AG04450 (cell line): ENCODE measurements at regions not wholly inside any gene's neighbourhood (a gene's known extent, or its start where the extent isn't known, plus 50 kb on each side); places are given as distances from the start of the nearest gene placed in this dataset.

ENCODE experiments used
- CTCF ChIA-PET: fragments of 300-600, 350-600 bp; formaldehyde crosslinking; extraction: SDS; loops from one replicate; lab custom pipeline; 2022; ENCODE audit warnings: antibody characterized with exemption, inconsistent platforms; lab: Charles Lee
- POLR2A ChIA-PET: fragments of 350-600 bp; formaldehyde crosslinking; extraction: SDS; loops from one replicate; lab custom pipeline; 2021; ENCODE audit warnings: antibody characterized with exemption, inconsistent platforms; lab: Yijun Ruan, JAX
- DNase-seq: peaks from one replicate; pipeline ENCODE4 v3.0.0-alpha.2; 2011; ENCODE audit warnings: low read depth, low spot score
- H3K27ac ChIP-seq: one replicate; pipeline ENCODE4 v1.5.1; 2012; ENCODE audit warnings: low read depth, low read length, control low read depth
- H3K27me3 ChIP-seq: one replicate; pipeline ENCODE4 v1.6.0; 2012; ENCODE audit warnings: low read length; ENCODE audit not compliant: control insufficient read depth, insufficient read depth
- H3K4me3 ChIP-seq: 2 replicates; pipeline ENCODE4 v1.5.1; 2011; ENCODE audit warnings: mild to moderate bottlenecking, low read depth, low read length, control low read depth
- H3K9me3 ChIP-seq: 2 replicates; pipeline ENCODE4 v1.5.1; 2012; ENCODE audit warnings: low read length; ENCODE audit not compliant: control insufficient read depth, insufficient read depth
- CTCF ChIP-seq: IDR thresholded peaks from 2 replicates; pipeline ENCODE4 v1.5.1; 2011; ENCODE audit warnings: low read depth, low read length, control low read depth, inconsistent platforms

- Histone ChIP-seq H3K9me3 (no peaks in the 10 kb centered on the region), H3K27me3 (no peaks in the 10 kb centered on the region), H3K27ac (no peak overlapping the region), H3K4me3 (no peak overlapping the region)
- DNase-seq: no peak
- CTCF ChIA-PET: no interaction called here
- no peak for TF ChIP-seq CTCF
- POLR2A ChIA-PET: no interaction called here
Measured at GRCh38 chr4:173475751-173476150, 54.3 kb downstream of the HAND2 start.

GRCh38 chr4:173469622-173470021, 60.4 kb downstream of the HAND2 start:
- H3K9me3 ChIP-seq: no peaks in the 10 kb centered on the region
- no peak overlapping the region for H3K27ac ChIP-seq
- no peaks in the 10 kb centered on the region for H3K27me3 ChIP-seq
- no peak for DNase-seq
- CTCF ChIA-PET: no interaction called here
- TF ChIP-seq CTCF: no peak
- POLR2A ChIA-PET: no interaction called here
- no peak overlapping the region for H3K4me3 ChIP-seq

GRCh38 chr4:173468314-173468713, 61.7 kb downstream of the HAND2 start:
- Histone ChIP-seq H3K4me3 (no peak overlapping the region), H3K27me3 (no peaks in the 10 kb centered on the region), H3K9me3 (no peaks in the 10 kb centered on the region), H3K27ac (no peak overlapping the region)
- ChIA-PET POLR2A (no interaction called here), CTCF (no interaction called here)
- no peak for TF ChIP-seq CTCF
- DNase-seq: no peak

- ChIA-PET POLR2A (no interaction called here), CTCF (no interaction called here)
- TF ChIP-seq CTCF: no peak
- DNase-seq: no peak
- H3K27me3 ChIP-seq: no peaks in the 10 kb centered on the region
- H3K9me3 ChIP-seq: no peaks in the 10 kb centered on the region
- no peak overlapping the region for H3K27ac ChIP-seq
- no peak overlapping the region for H3K4me3 ChIP-seq
Measured at GRCh38 chr4:173466101-173466500, 63.9 kb downstream of the HAND2 start.

- no peak for DNase-seq
- ChIA-PET POLR2A (no interaction called here), CTCF (interaction anchor here (1.6 kb wide), 1 partner anchor 30 kb away, joined by 5 read pairs; no protein-coding TSS in a partner anchor)
- H3K27me3 ChIP-seq: no peaks in the 10 kb centered on the region
- H3K4me3 ChIP-seq: no peak overlapping the region
- TF ChIP-seq CTCF: no peak
- H3K27ac ChIP-seq: no peak overlapping the region
- H3K9me3 ChIP-seq: no peaks in the 10 kb centered on the region
Measured at GRCh38 chr4:173464481-173464880, 65.5 kb downstream of the HAND2 start.
